Keratinocyte (primary cell): ENCODE measurements at regions not wholly inside any gene's neighbourhood (a gene's known extent, or its start where the extent isn't known, plus 50 kb on each side); places are given as distances from the start of the nearest gene placed in this dataset.

Experiments
- CTCF ChIP-seq, 3 experiments: IDR thresholded peaks in 1 of 3; conservative IDR thresholded peaks in 1 of 3; optimal IDR thresholded peaks in 1 of 3; 2 replicates in 2 of 3; 3 replicates in 1 of 3; pipeline versions ENCODE3 to v1.5.1; 2011; ENCODE audit warnings: low read length in 3 of 3, mild to moderate bottlenecking in 3 of 3, moderate library complexity in 2 of 3, control low read depth in 1 of 3, inconsistent platforms in 1 of 3; ENCODE audit not compliant: insufficient read depth in 2 of 3; ENCODE audit errors: extremely low read depth in 1 of 3
- EZH2 ChIP-seq: IDR thresholded peaks from one replicate; pipeline ENCODE4 v1.6.1; 2012; ENCODE audit warnings: inconsistent platforms, mild to moderate bottlenecking, low read length, moderate library complexity

- TF ChIP-seq CTCF (optimal IDR thresholded peaks at IDR 0.05 in 1 of 3, IDR thresholded peaks at IDR 0.05 in 1 of 3, conservative IDR thresholded peaks at IDR 0.05 in 1 of 3; ENCODE audit: extremely low read depth in 1 of 3, insufficient read depth in 2 of 3, low read length in 3 of 3), result no peak
- no peak for TF ChIP-seq EZH2
Observed at GRCh38 chr11:127218275-127218608, 217.7 kb upstream of the KIRREL3 start.
